GM19099 (cell line): ENCODE measurements at regions not wholly inside any gene's neighbourhood (a gene's known extent, or its start where the extent isn't known, plus 50 kb on each side); places are given as distances from the start of the nearest gene placed in this dataset.

Source experiments
- POLR2A ChIP-seq: IDR thresholded peaks from 3 replicates; pipeline ENCODE4 v1.6.1; 2011; ENCODE audit warnings: low read depth; ENCODE audit not compliant: insufficient read length; ENCODE audit errors: extremely low read depth

DNA sequence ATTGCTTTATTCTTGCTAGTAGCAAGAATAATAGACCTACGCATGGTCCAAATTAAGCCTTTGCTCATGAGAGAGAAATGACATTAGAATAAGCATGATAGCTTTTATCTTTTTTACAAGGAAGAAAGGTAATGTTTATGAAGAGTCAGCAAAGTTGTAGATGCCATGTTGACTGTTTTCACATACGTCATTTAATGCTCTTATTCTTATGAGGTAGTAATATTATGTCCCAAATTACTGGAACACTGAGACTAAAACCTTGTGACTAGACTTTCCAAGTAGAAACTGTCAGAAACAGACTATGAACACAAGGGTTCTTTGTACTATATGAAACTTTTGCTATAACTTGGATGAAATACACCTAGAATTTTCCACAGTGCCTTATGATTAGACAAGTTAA, 552.8 kb upstream of the SLC8A1 start:
- no peak for TF ChIP-seq POLR2A

DNA sequence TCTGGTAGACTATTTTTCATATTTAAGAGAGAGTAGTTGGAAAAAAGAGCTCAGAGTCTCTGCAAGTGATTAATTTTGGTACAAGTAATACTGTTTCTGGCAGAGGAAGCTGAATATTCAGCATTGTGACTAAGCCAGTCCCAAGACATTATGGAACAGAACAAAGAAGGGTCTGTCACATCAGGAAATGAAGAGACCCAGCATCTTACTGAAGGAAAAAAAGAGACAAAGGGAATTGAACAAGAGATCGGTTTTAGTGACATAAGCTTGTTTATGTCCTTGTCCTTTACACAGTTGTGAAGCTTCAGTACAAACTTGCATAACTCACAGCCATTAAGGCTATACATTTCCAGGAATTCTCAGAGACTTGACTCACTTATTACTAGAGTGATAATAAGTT, 568.5 kb upstream of the SLC8A1 start:
- no peak for TF ChIP-seq POLR2A

DNA sequence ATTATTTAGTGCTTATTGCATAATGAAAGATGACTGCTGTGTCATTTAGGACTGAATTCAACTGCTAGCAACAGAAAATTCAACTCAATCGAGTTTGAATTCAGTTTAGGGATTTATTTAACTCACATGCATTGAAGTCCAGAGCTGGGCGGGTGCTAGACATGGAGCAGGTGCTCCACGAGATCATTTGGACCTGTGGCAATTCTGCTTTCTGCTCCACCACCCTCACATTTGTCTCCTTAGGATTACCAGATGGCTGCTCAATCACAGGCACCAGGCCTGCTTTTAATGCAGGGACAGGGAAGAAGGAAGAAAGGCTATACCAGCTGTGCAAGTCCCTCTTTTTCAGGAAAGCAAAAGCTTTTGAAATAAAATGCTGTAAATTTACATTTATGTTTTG, 572.9 kb upstream of the SLC8A1 start:
- TF ChIP-seq POLR2A: no peak

DNA sequence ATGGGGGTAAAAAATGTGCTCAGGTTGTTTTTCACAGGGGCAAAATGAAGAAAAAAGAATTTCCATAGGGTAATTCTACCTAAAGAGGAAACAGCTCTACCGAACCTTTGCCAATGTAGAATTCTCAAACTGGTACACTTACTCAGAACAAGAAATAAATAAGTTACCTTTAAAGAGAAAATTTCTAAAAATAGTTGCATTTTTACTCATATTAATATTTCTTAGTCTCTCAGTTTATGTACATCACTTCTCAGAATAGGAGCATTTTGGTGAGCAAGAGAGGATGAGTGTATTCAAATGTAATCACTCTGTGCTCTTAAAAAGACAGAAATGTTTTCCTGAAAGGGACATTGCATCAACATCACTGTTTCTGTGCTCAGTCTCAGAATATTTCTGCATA, 574.7 kb upstream of the SLC8A1 start:
- no peak for TF ChIP-seq POLR2A

DNA sequence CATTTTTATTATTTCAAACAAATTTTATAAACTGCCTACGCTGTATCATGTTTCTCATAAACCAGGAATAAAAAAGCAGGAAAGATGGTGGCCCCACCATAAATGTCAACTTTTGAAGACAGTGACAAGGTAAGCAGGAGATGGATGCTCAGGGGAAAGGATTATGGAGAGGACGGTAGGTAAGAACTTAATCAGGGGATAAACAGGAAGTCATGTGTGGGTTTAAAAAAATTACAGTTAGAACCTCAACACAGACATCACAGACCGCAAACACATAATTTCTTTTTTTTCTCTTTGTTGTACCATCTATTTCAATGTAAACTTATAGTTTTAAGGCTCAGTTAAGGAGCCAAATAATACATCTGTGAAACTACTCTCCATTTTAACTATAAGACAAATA, 575.2 kb upstream of the SLC8A1 start:
- TF ChIP-seq POLR2A: no peak

DNA sequence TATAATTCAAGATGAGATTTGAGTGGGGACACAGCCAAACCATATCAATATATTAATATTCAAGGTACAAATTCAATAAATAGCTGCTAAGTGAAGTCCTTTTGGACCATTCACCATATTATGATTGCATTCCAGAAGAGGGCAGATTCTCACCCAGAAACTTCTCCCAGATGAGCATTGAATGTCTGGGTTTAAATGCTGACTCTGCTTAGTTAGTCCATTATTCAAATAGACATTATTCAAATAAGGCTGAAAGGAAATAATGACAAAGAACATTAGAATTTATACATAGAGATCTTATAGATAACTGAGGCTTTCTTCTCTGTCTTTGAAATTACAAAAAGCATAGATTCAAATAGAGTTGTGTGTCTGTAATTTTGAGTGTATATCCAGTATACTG, 579.4 kb upstream of the SLC8A1 start:
- TF ChIP-seq POLR2A: no peak

DNA sequence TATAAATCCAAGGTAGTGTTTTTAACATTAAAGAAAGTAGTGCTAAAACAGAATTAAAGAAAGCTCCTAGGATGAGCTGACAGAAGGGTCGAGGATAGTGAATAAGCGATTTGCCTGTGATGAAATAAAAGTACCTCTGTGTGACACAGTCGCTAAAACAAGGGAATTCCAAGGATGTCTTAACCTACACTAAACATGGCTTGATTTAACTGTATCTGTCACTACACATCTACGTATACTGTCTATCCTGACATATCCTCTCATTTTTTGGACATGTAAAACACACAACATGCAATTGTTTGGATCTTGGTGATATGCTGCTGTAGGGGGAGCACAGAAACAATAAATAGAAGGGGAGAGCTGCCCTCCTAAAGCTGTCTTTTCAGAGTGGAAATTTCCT, 580.8 kb upstream of the SLC8A1 start:
- TF ChIP-seq POLR2A: no peak

DNA sequence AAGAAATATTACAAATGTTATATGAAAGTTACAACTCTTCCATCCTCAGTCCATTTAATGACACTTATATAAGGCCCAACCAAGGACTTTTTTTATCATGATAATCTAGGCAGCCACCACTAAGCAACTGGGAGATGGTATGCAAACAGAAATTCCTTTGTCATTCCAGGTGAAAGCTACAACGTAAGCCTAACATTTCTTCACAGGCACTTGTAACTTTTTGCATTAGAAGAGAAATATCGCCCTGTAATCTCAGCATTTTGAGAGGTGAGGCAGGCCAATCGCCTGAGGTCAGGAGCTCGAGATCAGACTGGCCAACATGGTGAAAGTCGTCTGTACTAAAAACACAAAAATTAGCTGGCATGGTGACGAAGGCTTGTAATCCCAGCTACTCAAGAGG, 581.2 kb upstream of the SLC8A1 start:
- TF ChIP-seq POLR2A: no peak

DNA sequence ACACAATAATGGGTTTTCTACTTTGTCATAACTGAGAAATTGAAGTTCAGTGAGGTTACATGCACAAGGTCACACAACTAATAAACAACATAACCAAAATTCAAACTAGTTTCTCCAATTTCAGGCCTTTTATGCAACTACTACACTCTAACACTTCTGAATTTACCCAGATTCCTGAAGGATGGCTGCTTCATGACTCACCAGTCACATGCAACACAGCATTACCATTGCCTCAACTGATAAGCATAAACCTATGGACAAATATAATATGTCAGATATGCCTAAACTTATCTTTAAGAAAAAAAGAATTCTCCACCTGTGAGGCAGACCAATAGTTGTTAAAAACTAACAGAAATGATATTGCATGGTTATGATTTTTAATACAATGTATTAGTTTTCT, 586.5 kb upstream of the SLC8A1 start:
- TF ChIP-seq POLR2A: no peak

DNA sequence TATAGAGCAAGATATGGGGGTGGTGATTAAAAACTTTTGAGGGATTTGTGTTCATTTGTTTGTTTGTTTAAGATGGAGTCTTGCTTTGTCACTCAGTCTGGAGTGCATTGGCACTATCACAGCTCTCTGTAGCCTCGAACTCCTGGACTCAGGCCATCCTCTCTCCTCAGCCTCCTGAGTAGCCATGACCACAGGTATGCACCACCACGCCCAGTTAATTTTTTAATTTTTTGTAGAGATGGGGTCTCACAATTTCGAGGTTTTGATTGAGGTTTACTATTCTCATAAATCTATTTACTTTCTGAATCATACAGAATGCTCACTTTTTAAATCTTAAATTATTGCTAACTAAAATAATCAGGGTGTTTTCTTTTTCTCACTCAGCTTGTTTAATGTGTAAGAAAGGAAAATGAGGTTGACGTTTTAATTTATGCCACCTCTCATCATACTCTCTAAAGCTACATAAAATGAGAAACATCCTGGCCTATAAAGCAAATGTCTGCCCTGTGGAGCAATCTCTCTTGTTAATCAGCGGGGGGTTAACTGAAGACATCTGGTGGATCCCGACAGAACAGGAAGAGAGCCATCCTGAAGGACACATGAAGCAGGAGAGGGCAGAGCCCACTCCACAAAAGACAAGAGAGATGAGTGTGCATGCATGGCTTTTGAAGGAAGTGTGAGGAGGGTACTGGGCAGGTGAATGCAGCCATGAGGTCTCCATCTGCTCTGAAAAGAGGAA, 589.1 kb upstream of the SLC8A1 start:
- TF ChIP-seq POLR2A: no peak

DNA sequence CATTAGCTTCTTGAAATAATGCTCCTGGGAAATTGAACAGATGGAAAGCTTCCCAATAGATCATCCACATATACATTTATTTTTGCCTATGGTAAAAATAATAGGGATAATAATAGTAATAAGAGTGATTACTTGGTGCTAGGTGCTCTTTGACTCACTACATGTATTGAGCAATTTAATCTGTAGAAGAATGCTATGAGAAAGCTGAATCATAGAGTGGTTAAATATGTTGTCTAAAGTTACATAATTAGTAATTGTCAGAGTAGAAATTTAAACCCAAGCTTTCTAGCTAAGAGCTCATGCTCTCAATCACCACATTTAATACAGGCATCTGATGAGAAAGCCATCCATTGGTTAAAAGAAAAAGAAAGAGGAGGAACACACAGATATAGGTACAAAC, 590.5 kb upstream of the SLC8A1 start:
- TF ChIP-seq POLR2A: no peak

DNA sequence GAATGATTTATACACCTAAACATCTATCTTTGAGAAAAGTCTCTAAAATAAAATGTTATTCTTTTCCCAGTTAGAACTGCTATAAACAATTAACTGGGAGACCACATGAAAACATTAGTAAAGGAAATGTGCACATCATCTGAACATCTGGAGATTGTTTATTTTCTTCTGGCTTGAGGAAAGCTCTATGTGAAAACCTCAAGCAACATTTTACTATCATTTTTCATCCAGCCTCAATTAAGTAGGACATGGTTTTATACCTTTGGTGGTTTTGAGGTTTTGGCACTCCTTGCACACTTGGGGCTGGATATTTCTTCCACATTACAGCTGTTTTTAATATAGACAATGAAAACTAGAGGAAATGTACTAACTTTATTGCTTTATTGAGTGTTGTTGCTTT, 609.5 kb upstream of the SLC8A1 start:
- no peak for TF ChIP-seq POLR2A

DNA sequence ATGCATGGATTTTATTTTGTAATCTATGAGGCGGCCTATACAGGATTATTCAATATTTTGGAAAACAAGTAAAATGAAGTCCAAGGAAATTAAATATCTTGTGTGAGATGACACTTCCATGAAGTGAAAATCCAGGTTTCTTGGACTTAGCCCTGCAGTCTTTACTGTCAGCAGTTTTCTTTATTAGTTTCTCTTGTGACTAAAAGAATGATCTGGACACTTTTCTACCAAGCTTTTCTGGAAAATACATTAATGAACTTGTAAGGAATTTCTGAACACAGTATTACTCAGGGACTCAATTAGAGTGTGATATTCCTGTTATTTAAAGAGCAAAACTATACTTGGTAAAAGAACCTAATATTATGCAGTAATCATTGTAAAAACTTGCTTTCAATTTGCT, 610.4 kb upstream of the SLC8A1 start:
- no peak for TF ChIP-seq POLR2A

DNA sequence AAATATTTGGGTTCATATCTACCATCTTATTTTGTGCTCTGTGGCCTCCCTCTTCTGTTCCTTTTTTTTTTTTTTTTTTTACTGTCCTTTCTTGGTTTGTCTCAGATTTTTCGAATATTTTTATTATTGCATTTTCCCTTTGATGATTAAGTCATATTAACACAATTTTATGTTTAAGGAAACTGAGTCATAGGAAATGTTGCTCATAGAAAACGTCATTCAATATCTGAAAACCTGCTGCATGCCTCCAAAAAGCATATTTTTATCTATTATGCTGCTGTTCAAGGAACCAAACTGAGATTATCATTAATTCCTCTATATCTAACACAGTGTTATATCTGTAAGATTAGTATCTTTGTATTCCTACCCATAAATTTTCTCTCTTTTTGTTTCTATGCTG, 614.3 kb upstream of the SLC8A1 start:
- no peak for TF ChIP-seq POLR2A

DNA sequence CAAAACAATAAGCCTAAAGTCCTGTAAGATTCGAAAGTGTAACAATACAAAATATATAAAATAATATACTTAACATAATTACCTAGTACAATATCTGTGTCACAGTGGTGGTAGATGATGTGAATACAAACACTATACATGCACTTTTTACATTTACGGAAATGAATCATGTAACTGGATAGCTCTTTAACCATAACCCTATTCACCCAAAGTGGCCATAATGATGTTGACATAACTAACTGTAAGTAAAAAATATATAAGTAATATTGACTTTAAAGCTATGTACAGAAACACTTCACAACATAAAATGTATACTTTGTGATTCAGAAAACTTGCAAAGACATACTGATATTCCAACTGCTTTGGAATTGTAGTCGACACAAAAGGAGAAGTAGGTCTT, 616.9 kb upstream of the SLC8A1 start:
- no peak for TF ChIP-seq POLR2A

DNA sequence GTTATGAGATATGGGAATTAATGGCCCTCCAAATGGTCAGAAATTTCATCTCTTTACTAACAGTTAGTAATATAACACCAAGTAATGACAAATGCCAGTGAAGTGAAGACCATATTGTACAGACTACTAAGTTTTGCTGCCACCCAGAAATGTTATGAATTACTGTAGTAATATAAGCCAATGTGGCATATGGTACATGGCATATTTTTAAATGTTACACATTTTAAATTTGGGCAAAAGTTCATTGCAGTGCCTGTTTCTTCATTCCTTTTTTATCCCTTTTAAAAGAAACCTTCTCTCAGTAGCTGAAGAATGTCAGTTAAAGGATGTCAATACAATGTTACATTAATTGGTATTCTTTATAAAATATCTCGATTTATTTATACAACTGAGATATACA, 626.5 kb upstream of the SLC8A1 start:
- TF ChIP-seq POLR2A: no peak

DNA sequence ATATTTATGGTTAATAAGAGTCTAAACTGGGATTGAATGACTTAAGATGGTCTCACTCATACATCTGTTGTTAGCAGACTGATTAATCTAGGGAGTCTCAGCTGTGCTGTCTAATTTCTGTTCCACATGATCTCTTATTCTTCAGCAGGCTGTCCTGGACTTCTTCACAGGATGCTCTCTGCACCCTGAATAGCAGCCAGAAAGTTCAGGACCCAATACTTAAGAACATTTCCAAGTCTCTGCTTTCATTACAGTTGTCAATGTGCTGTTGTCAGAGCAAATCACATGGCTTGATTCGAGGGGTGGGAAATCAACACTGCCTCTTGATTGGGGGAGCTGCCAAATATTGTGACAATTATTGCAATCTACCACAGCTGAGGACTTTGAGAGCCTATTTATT, 627.1 kb upstream of the SLC8A1 start:
- no peak for TF ChIP-seq POLR2A
